T-cell (primary cell): ENCODE measurements at regions not wholly inside any gene's neighbourhood (a gene's known extent, or its start where the extent isn't known, plus 50 kb on each side); places are given as distances from the start of the nearest gene placed in this dataset.

Experiments
- ATAC-seq, 4 experiments: fragments of 200-7000 bp in 3 of 4; fragments of 150-1000 bp in 1 of 4; cut with Tn5 transposase; replicated peaks in 1 of 4; 1 replicate in 3 of 4; 2 replicates in 1 of 4; pipeline ENCODE4 v1.10.0; 2021; ENCODE audit warnings: moderate library complexity in 3 of 4, mild to moderate bottlenecking in 2 of 4, moderate number of reproducible peaks in 1 of 4
- CTCF ChIA-PET, 2 donors: fragments of 300-600 bp; sonication (Branson Sonifier 250); formaldehyde crosslinking; loops; one replicate each; lab custom pipeline; 2022; ENCODE audit warnings: antibody characterized with exemption in 2 of 2; lab: Charles Lee
- POLR2A ChIA-PET, 2 donors: fragments of 300-600 bp; sonication (Branson Sonifier 250); formaldehyde crosslinking; loops; one replicate each; lab custom pipeline; 2022; ENCODE audit warnings: antibody characterized with exemption in 2 of 2; lab: Charles Lee
- DNase-seq, 35 experiments: peaks; one replicate each; pipeline versions ENCODE4 v3.0.0 to v3.0.0-alpha.2; 2013 to 2023
- H3K27ac ChIP-seq: one replicate; pipeline ENCODE4 v1.5.1; 2013; ENCODE audit warnings: low read length
- H3K27me3 ChIP-seq, 2 experiments: replicated peaks in 1 of 2; 1 replicate in 1 of 2; 2 replicates in 1 of 2; pipeline versions ENCODE4 v1.6.1 to v1.7.0; 2013; ENCODE audit warnings: low read length in 1 of 2, mixed read lengths in 1 of 2; ENCODE audit not compliant: control insufficient read depth in 2 of 2, insufficient read depth in 2 of 2; ENCODE audit errors: extremely low read depth in 1 of 2
- H3K36me3 ChIP-seq, 2 donors: 1 replicate in 1 of 2; 2 replicates in 1 of 2; pipeline versions ENCODE4 v1.6.1 to v1.7.0; 2013; ENCODE audit warnings: low read length in 1 of 2; ENCODE audit not compliant: control insufficient read depth in 2 of 2, insufficient read depth in 1 of 2; ENCODE audit errors: extremely low read depth in 1 of 2
- H3K4me1 ChIP-seq, 2 experiments: 1 replicate in 1 of 2; 2 replicates in 1 of 2; pipeline versions ENCODE4 v1.6.1 to v1.7.0; 2013; ENCODE audit warnings: low read length in 2 of 2, mixed read lengths in 1 of 2; ENCODE audit not compliant: insufficient read depth in 2 of 2, control insufficient read depth in 1 of 2; ENCODE audit errors: extremely low read depth in 1 of 2
- H3K4me3 ChIP-seq, 2 donors: 1 replicate in 1 of 2; 2 replicates in 1 of 2; pipeline versions ENCODE4 v1.5.1 to v1.7.0; 2013; ENCODE audit warnings: mild to moderate bottlenecking in 2 of 2, low read length in 1 of 2, moderate library complexity in 1 of 2; ENCODE audit not compliant: control insufficient read depth in 1 of 2; ENCODE audit errors: extremely low read depth in 1 of 2
- H3K9me3 ChIP-seq: 2 replicates; pipeline ENCODE4 v1.7.0; 2013
- H3K27ac Mint-ChIP-seq, 2 donors: one replicate each; pipeline ENCODE4 v1.8.0; 2020 to 2021; ENCODE audit warnings: mild to moderate bottlenecking in 2 of 2, mixed read lengths in 2 of 2
- H3K27me3 Mint-ChIP-seq, 2 donors: one replicate each; pipeline ENCODE4 v1.8.0; 2021 to 2022; ENCODE audit warnings: mixed read lengths in 2 of 2
- H3K36me3 Mint-ChIP-seq: one replicate; pipeline ENCODE4 v1.8.0; 2021; ENCODE audit warnings: mixed read lengths
- H3K4me1 Mint-ChIP-seq, 3 donors: one replicate each; pipeline ENCODE4 v1.8.0; 2020 to 2022; ENCODE audit warnings: mixed read lengths in 3 of 3, mild to moderate bottlenecking in 1 of 3
- H3K4me3 Mint-ChIP-seq, 3 donors: one replicate each; pipeline ENCODE4 v1.8.0; 2020 to 2022; ENCODE audit warnings: mild to moderate bottlenecking in 3 of 3, mixed read lengths in 3 of 3, moderate library complexity in 3 of 3
- H3K9me3 Mint-ChIP-seq, 3 donors: one replicate each; pipeline ENCODE4 v1.8.0; 2020 to 2022; ENCODE audit warnings: mixed read lengths in 3 of 3
- WGBS: methylation state at CpG from one replicate; pipeline ENCODE4 v1.1.5; 2013; ENCODE audit warnings: missing lambda C conversion rate; ENCODE audit not compliant: insufficient coverage; 5-methylcytosine and 5-hydroxymethylcytosine counted together

DNA sequence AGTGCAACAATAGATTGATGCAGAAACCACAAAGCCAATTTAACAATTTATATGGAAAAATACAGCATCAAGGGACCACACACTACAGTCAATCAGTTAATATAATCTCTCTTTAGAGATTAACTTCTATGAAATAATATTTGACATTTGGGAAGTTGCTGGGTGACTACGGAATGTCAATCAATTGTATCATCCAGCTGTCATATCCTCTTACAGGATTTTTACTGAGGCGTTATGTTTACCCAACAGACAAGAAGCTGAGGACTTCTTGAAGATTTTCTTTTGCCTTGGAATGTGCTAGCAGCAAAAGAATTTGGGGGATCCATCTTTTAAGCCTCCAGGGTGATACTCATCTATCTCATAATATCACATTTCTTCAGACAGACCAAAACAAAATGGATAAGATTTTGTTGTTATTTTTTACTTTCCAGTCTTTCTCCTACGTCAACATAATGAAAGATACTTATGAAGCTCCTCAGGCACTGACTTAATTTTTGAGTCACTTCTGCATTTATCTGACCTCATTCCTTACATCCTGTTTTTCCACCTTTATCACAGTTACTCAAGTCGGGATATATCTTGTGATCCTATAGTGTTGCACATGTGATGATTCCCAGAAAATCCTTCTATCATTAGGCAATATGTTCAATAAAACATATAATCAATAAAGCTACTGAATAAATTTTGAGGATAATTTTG is 227.2 kb upstream of the SPHKAP start:
- ChIA-PET CTCF (no interaction called here), POLR2A (no interaction called here)
- no peaks in the 10 kb centered on the region for H3K27me3 ChIP-seq
- no peak for ATAC-seq
- H3K27ac ChIP-seq: no peak overlapping the region
- H3K4me3 ChIP-seq: no peak overlapping the region
- Mint-ChIP-seq H3K4me3 (no peak overlapping the region), H3K27me3 (no peaks in the 10 kb centered on the region), H3K36me3 (no peaks in the 10 kb centered on the region), H3K4me1 (no peaks in the 10 kb centered on the region), H3K27ac (no peak overlapping the region), H3K9me3 (peaks cover 0 to 5% (median 3%) of the 10 kb centered on the region in 3 donors)
- no peaks in the 10 kb centered on the region for H3K36me3 ChIP-seq
- no peak for DNase-seq
- H3K4me1 ChIP-seq: no peaks in the 10 kb centered on the region
- no CpG with 5 or more reads among the region's 4 CpGs for WGBS
- H3K9me3 ChIP-seq: no peaks in the 10 kb centered on the region

DNA sequence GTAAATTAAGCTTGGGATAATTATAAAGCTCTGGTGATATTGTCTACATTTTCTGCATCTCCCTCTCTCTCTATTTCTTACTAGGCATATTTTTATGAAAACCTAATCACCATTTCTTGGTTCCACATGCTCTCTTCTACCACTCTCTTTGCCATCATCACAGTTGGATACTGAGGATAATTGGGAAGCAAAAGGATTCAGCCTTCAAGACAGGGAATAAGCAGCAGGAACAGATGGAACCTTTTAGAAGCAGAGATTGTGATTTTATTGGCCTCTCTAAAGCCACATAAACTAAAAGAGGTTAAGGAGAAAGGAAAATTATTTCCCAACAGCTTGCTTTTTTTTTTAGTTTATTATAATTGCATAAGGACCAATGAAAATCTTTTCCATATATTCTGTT is 226.3 kb upstream of the SPHKAP start:
- H3K27me3 Mint-ChIP-seq: no peaks in the 10 kb centered on the region
- no peaks in the 10 kb centered on the region for H3K4me1 Mint-ChIP-seq
- no peaks in the 10 kb centered on the region for H3K36me3 Mint-ChIP-seq
- peaks cover 0 to 7% (median 3%) of the 10 kb centered on the region in 3 donors for H3K9me3 Mint-ChIP-seq
- H3K4me3 Mint-ChIP-seq: no peak overlapping the region
- H3K4me3 ChIP-seq: no peak overlapping the region
- no peaks in the 10 kb centered on the region for H3K36me3 ChIP-seq
- no peak for DNase-seq
- POLR2A ChIA-PET: no interaction called here
- H3K27me3 ChIP-seq: no peaks in the 10 kb centered on the region
- no peak overlapping the region for H3K27ac ChIP-seq
- no peak overlapping the region for H3K27ac Mint-ChIP-seq
- CTCF ChIA-PET: no interaction called here
- H3K4me1 ChIP-seq: no peaks in the 10 kb centered on the region
- H3K9me3 ChIP-seq: no peaks in the 10 kb centered on the region
- no peak for ATAC-seq

DNA sequence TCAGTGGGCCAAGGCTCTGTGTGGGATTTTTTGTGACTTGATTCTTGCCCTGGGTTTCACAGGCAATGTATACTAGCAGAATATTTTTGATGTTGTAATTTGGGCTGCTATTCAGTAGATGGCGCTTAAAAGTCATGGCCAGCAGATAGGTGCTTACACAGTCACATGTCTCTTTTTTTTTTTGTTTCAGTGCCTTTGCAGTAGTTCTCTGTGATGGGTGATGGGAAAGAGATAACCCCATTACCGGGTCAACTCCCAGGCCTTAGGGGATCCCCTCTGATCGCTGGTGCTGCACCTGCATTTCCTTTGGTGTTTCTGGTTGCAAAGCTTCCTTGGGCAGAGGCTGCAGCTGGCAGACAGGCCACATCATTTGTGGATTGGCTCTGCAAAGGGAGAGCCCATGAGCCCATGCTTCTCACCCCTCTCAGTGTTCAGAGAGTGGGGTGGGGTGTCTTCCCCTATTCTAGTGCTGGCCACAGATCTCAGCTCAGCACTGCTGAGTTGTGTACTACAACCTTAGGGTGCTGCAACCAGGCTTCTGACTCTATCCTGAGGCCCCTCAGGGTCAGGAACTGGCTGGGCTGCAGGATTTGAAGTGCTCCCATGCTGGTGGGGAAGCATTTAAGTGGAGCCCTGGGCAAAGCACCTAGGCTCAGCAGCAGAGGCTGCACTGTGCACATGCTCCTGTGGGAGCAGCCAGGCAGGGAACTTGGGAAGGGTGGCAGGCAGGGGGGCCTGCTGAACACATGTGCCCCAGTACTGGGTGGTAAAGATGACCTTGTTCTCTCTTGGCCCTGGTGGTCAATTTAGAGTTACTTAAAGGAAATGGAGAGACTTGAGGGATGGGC is 219.8 kb upstream of the SPHKAP start:
- Histone ChIP-seq H3K4me1 (no peaks in the 10 kb centered on the region), H3K27me3 (no peaks in the 10 kb centered on the region), H3K27ac (no peak overlapping the region), H3K9me3 (no peaks in the 10 kb centered on the region), H3K36me3 (no peaks in the 10 kb centered on the region), H3K4me3 (no peak overlapping the region)
- no peak overlapping the region for H3K27ac Mint-ChIP-seq
- H3K4me3 Mint-ChIP-seq: no peak overlapping the region
- DNase-seq (no peak), ATAC-seq (no peak)
- H3K36me3 Mint-ChIP-seq: no peaks in the 10 kb centered on the region
- POLR2A ChIA-PET: no interaction called here
- H3K27me3 Mint-ChIP-seq: no peaks in the 10 kb centered on the region
- CTCF ChIA-PET: no interaction called here
- no peaks in the 10 kb centered on the region for H3K4me1 Mint-ChIP-seq
- 50% methylated on average over 1 of the region's 3 CpGs for WGBS
- peaks cover 10 to 25% (median 20%) of the 10 kb centered on the region in 3 donors for H3K9me3 Mint-ChIP-seq

DNA sequence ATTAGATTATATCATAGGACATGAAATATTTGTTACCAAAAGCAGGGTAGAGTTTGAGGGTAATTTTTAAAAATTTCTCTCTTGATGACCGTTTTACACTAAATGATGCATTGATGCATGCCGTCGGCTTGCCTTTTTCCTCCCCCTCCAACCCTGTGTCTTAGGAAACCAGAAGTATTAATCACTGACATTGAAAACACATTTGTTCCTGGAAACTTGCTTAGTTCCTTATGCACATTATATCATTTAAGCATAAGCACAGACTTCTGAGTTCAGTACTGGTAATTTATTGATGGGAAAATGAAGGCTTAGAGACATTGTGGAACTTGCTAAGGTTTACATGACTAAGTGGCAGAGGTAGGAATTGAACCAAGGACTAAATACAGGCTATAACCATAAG is 206.3 kb upstream of the SPHKAP start:
- Mint-ChIP-seq H3K4me3 (no peak overlapping the region), H3K4me1 (no peaks in the 10 kb centered on the region), H3K27me3 (no peaks in the 10 kb centered on the region), H3K36me3 (no peaks in the 10 kb centered on the region), H3K9me3 (peaks cover 5 to 14% (median 12%) of the 10 kb centered on the region in 3 donors), H3K27ac (no peak overlapping the region)
- Histone ChIP-seq H3K4me1 (no peaks in the 10 kb centered on the region), H3K27ac (no peak overlapping the region), H3K9me3 (no peaks in the 10 kb centered on the region), H3K36me3 (no peaks in the 10 kb centered on the region), H3K27me3 (no peaks in the 10 kb centered on the region), H3K4me3 (no peak overlapping the region)
- POLR2A ChIA-PET: no interaction called here
- ATAC-seq (no peak), DNase-seq (no peak)
- CTCF ChIA-PET: no interaction called here
- no CpG with 5 or more reads among the region's 3 CpGs for WGBS

DNA sequence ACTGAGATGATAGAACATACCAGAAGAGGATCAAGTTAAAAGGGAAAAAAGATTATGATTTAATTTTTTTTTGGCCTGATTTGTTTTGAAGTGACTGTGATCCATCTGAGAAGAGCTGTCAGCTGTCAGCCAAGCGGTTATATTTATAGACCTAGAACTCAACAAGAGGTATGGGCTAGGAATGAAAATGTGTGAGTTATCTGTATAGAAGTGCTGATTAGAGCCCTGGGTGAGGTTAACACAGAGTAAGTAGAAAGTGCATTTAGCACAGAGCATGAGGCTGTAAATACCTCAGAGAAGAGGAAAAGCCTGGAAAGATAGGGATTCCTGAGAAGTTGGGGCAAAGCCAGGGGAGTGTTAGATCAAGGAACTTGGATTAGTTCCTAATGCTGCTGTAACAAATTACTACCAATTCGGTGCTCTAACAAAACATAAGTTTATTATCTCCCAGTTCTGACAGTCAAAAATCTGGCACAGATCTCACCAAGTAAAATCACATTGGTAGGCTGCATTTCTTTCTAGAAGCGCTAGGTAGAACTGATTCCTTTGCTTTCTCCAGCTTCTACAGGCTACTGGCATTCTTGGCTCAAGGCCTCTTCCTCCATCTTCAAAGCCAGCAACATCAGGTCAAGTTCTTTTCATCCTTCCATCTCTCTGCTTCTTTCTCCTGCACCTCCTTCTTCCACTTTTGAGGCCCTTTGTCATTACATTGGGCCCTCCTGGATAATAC is 197.4 kb upstream of the SPHKAP start:
- Mint-ChIP-seq H3K4me3 (no peak overlapping the region), H3K9me3 (peaks cover 0 to 12% (median 3%) of the 10 kb centered on the region in 3 donors), H3K36me3 (no peaks in the 10 kb centered on the region), H3K27me3 (no peaks in the 10 kb centered on the region), H3K27ac (no peak overlapping the region), H3K4me1 (no peaks in the 10 kb centered on the region)
- no peak for DNase-seq
- Histone ChIP-seq H3K27me3 (no peaks in the 10 kb centered on the region), H3K9me3 (no peaks in the 10 kb centered on the region), H3K36me3 (no peaks in the 10 kb centered on the region), H3K4me1 (no peaks in the 10 kb centered on the region), H3K4me3 (no peak overlapping the region), H3K27ac (no peak overlapping the region)
- POLR2A ChIA-PET: no interaction called here
- ATAC-seq: no peak
- CTCF ChIA-PET: no interaction called here
- 83% methylated on average over 3 of the region's 3 CpGs for WGBS

DNA sequence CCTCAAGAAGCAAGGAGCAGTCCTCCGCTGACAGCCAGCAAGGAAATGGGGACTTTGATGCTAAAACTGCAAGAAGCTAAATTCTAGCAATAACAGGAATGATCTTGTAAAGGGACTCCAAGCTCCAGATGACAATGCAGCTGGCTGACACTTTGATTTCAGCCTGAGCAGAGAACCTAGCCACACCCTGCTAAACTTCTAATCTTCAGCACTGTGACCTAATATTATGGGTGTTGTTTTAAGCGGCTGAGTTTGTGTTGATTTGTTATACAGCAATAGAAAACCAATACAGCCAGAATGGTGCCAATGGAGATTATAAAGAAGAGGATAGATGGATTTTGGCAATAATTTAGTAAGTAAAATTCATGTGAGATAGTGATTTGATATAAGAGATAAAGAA is 196.7 kb upstream of the SPHKAP start:
- Mint-ChIP-seq H3K4me3 (no peak overlapping the region), H3K27ac (no peak overlapping the region), H3K4me1 (no peaks in the 10 kb centered on the region), H3K27me3 (no peaks in the 10 kb centered on the region), H3K9me3 (peaks cover 3 to 12% (median 3%) of the 10 kb centered on the region in 3 donors), H3K36me3 (no peaks in the 10 kb centered on the region)
- Histone ChIP-seq H3K36me3 (no peaks in the 10 kb centered on the region), H3K9me3 (no peaks in the 10 kb centered on the region), H3K4me3 (no peak overlapping the region), H3K4me1 (no peaks in the 10 kb centered on the region), H3K27ac (no peak overlapping the region), H3K27me3 (no peaks in the 10 kb centered on the region)
- ChIA-PET CTCF (no interaction called here), POLR2A (no interaction called here)
- WGBS: 100% methylated on average over 1 of the region's 2 CpGs
- DNase-seq (no peak), ATAC-seq (no peak)
